ENCODE measurements at regions not wholly inside any gene's neighbourhood (a gene's known extent, or its start where the extent isn't known, plus 50 kb on each side); places are given as distances from the start of the nearest gene placed in this dataset.

DNA sequence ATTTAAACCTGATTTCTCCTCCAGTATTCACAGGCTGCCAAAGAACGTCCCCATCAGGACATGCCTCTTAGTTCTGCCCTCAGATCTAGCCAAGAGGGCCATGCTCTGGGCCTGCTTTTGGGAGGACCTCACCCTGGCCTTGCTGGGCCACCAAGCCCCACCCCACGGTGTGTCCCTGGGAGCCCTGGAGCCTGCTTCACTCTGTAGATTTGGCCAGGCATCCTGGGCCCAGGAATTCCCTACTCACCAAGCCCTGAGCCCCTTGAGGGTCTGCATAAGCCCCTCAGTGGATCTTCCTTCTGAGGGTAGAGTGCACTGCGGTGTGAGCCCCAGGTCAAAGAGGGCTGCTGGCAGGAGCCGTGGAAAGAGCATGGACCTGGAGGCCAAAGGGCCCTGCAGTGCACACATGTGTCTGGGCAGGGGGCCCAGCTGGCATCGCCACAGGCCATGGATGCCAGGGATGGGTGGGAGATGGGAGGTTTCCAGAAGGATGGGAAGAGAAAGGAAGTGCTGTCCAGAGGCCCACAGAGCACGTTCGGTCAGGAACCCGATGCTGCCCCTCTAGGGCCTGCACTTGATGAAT lies 98.0 kb downstream of the DACT2 start:
- FAIRE-seq, result no peak
- TF ChIP-seq TAF1 (IDR thresholded peaks at IDR 0.05; ENCODE audit: low read depth, low read length) (no peak), PAX5 (IDR thresholded peaks at IDR 0.05; ENCODE audit: insufficient read depth, low read length, severe bottlenecking) (no peak), SPI1 (IDR thresholded peaks at IDR 0.05; ENCODE audit: low read depth, low read length) (no peak), POLR2A (IDR thresholded peaks at IDR 0.05; ENCODE audit: low read depth, low read length) (no peak), POU2F2 (IDR thresholded peaks at IDR 0.05; ENCODE audit: low read depth, low read length) (no peak), POLR2AphosphoS5 (IDR thresholded peaks at IDR 0.05; ENCODE audit: low read depth, low read length) (no peak)
- DNase-seq (ENCODE audit: insufficient read length, low spot score), result no peak

DNA sequence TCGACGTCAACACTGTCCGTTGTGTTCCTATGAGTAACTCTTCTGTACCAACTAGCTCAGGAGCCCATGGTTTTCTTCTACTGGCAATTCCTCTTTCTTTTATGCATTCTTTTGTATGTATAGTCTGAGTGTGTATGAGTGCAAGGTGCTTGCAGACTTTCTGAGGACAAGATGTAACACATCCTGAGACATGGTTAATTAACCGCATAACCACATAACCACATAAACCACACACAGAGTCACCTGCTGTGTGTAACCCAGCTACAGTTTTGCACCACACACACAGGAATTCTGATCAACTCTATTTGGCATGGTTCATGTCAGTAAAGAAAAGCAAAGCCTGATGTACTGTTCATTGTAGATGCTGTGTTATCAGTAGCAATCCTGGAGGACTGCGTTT lies 98.6 kb downstream of the DACT2 start:
- peak; percentile 9 for FAIRE-seq
- TF ChIP-seq POLR2AphosphoS5 (IDR thresholded peaks at IDR 0.05; ENCODE audit: low read depth, low read length) (no peak), POLR2A (IDR thresholded peaks at IDR 0.05; ENCODE audit: low read depth, low read length) (no peak), PAX5 (IDR thresholded peaks at IDR 0.05; ENCODE audit: insufficient read depth, low read length, severe bottlenecking) (no peak), SPI1 (IDR thresholded peaks at IDR 0.05; ENCODE audit: low read depth, low read length) (no peak), POU2F2 (IDR thresholded peaks at IDR 0.05; ENCODE audit: low read depth, low read length) (no peak), TAF1 (IDR thresholded peaks at IDR 0.05; ENCODE audit: low read depth, low read length) (no peak)
- no peak for DNase-seq (ENCODE audit: insufficient read length, low spot score)

DNA sequence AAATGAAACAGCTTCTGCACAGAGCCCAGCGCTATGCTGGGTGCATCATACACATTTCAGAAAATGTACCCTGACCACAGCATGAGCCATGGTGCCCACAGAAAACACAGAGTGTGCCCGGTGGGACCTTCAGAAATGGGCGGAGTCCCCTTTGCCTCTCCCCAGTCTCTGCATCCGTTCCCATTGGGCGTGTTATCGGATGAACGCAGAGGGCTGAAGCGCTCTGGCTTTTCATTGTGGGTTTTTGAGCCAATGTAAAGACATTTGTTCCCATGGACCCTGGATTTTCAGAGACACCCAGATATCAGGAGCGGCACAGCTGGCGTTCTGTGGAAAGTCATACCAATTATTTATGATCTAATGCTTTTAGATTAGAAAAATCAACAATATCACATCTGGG lies 99.8 kb downstream of the DACT2 start:
- FAIRE-seq (no peak), DNase-seq (ENCODE audit: insufficient read length, low spot score) (no peak)
- no peak for TF ChIP-seq PAX5 (IDR thresholded peaks at IDR 0.05; ENCODE audit: insufficient read depth, low read length, severe bottlenecking)
- no peak for TF ChIP-seq POLR2A (IDR thresholded peaks at IDR 0.05; ENCODE audit: low read depth, low read length)
- TF ChIP-seq TAF1 (IDR thresholded peaks at IDR 0.05; ENCODE audit: low read depth, low read length), result no peak
- no peak for TF ChIP-seq SPI1 (IDR thresholded peaks at IDR 0.05; ENCODE audit: low read depth, low read length)
- TF ChIP-seq POLR2AphosphoS5 (IDR thresholded peaks at IDR 0.05; ENCODE audit: low read depth, low read length), result no peak
- TF ChIP-seq POU2F2 (IDR thresholded peaks at IDR 0.05; ENCODE audit: low read depth, low read length), result no peak

DNA sequence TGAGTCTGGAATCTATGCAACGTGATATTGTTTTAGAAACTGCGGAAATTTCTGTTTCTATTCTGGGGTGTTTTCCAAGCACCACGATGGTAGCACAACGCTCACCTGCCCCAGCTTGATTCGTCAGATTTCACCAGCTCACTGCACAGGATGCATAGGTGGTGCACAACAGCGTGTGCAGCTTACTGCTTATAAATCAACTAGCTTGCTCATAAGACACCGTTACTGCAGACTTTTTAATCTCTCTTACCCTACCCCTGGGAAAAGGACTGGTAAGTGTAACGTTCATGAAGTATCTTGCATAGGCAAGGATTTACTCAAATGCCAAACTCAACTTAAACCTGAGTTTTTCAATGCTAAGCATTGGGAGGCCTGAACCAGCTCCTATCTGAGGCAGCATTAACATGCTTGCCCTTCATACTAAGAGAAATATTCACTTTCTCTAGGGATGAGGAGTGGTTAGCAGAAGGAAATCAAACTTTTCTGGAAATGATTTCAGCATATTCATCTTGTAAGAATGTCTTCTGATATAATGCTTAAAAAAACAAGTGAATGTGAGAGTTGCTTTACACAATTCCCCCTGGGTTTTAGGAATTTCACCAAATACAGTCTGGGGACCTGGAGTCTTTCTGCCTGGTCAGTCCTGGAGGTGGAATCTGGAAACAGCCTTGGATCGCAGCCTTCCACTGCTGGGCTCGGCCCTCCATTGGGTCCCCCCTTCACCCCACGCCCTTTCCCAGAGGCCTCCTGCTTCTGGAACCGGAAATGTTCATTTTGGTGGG lies 100.6 kb downstream of the DACT2 start:
- no peak for FAIRE-seq
- no peak for DNase-seq (ENCODE audit: insufficient read length, low spot score)
- TF ChIP-seq POU2F2 (IDR thresholded peaks at IDR 0.05; ENCODE audit: low read depth, low read length) (no peak), POLR2AphosphoS5 (IDR thresholded peaks at IDR 0.05; ENCODE audit: low read depth, low read length) (no peak), POLR2A (IDR thresholded peaks at IDR 0.05; ENCODE audit: low read depth, low read length) (no peak), PAX5 (IDR thresholded peaks at IDR 0.05; ENCODE audit: insufficient read depth, low read length, severe bottlenecking) (no peak), TAF1 (IDR thresholded peaks at IDR 0.05; ENCODE audit: low read depth, low read length) (no peak), SPI1 (IDR thresholded peaks at IDR 0.05; ENCODE audit: low read depth, low read length) (no peak)

DNA sequence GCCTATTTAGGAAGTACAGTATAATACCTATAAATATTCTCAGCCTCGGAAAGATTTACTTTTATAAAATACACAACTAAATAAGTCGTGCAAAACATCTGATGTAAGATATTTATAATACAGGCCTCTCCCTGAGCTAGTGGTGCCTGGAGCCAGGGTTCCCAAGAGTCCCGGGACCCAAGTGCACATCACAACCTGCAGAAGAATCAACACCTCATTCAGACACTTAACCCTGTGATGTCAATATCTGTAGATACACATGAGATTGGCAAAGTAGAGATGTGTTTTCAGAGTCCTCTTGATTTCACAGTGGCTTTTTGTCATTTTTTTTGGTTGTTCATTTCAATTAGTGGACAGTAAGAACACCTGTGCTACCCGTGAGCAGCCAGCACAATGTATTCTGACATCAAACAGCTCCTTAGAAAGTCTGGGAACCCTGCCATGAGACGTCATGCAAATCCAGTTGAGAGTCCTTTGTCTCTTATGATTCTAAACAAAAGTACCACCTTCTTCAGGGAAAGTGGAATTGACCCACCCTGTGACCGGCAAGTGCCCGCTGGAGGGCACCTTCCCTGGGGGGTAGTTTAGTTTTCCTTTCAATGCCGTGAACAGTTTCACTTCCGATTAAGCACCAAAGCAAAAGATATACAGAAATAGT lies 101.6 kb downstream of the DACT2 start:
- FAIRE-seq, result no peak
- no peak for DNase-seq (ENCODE audit: insufficient read length, low spot score)
- TF ChIP-seq SPI1 (IDR thresholded peaks at IDR 0.05; ENCODE audit: low read depth, low read length), result no peak
- no peak for TF ChIP-seq POLR2A (IDR thresholded peaks at IDR 0.05; ENCODE audit: low read depth, low read length)
- TF ChIP-seq POU2F2 (IDR thresholded peaks at IDR 0.05; ENCODE audit: low read depth, low read length), result no peak
- no peak for TF ChIP-seq POLR2AphosphoS5 (IDR thresholded peaks at IDR 0.05; ENCODE audit: low read depth, low read length)
- no peak for TF ChIP-seq TAF1 (IDR thresholded peaks at IDR 0.05; ENCODE audit: low read depth, low read length)
- no peak for TF ChIP-seq PAX5 (IDR thresholded peaks at IDR 0.05; ENCODE audit: insufficient read depth, low read length, severe bottlenecking)

DNA sequence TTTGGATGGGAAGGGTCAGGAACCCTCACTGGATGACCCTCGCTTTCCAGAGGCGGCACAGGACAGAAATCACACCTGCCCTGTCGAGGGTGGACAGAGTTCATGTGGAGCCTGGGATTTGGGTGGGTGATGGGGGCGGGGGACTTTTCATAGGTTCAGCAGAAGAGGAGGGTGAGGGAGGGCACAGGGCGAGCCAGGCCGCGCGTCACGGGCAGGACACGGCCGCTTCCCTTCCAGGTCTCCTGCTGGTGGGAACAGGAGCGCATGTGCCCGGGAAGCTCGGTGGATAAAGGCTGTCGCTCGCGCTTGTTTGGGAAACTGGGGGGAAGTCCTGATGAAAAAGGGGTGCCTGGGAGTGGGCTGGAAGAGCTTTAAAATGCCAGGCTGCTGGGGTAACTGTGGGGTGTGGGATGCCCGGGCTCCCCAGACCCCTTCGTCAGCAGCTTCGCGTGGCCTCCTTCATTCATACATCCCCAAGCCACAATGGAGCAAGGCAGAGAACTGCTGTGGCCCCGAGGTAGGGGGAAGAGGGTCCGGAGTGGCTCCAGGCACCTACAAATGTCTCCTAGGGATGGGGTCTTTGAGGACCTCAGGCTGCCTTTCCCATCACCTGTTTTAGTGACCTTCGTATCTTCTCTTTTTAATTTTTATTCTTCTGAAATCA lies 102.2 kb downstream of the DACT2 start:
- no peak for FAIRE-seq
- no peak for TF ChIP-seq TAF1 (IDR thresholded peaks at IDR 0.05; ENCODE audit: low read depth, low read length)
- no peak for TF ChIP-seq POLR2AphosphoS5 (IDR thresholded peaks at IDR 0.05; ENCODE audit: low read depth, low read length)
- no peak for TF ChIP-seq SPI1 (IDR thresholded peaks at IDR 0.05; ENCODE audit: low read depth, low read length)
- no peak for TF ChIP-seq POLR2A (IDR thresholded peaks at IDR 0.05; ENCODE audit: low read depth, low read length)
- TF ChIP-seq POU2F2 (IDR thresholded peaks at IDR 0.05; ENCODE audit: low read depth, low read length), result no peak
- no peak for TF ChIP-seq PAX5 (IDR thresholded peaks at IDR 0.05; ENCODE audit: insufficient read depth, low read length, severe bottlenecking)
- DNase-seq (ENCODE audit: insufficient read length, low spot score), result no peak

DNA sequence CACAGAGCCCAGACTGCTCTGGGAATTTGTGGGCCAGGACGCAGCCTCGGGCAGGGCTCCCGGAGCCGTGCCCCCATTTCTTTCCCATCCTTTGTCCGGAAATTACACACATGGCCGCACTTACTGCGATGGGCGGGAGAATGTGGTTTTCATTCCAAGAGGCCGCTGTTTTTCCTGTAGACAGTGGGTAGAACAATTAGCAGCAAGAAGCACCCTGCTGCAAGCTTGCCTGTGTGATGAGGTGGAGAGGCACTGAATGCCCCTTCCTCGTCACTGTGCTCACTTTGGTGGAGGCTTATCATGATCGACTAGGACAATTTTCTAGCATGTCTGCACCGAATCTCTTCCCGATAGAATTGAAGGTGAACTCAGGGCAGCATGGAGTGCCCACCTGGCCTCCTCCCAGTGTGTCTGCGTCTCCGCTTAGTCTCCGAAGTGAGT lies 102.8 kb downstream of the DACT2 start:
- FAIRE-seq, result no peak
- TF ChIP-seq POLR2A (IDR thresholded peaks at IDR 0.05; ENCODE audit: low read depth, low read length) (no peak), POU2F2 (IDR thresholded peaks at IDR 0.05; ENCODE audit: low read depth, low read length) (no peak), SPI1 (IDR thresholded peaks at IDR 0.05; ENCODE audit: low read depth, low read length) (no peak), POLR2AphosphoS5 (IDR thresholded peaks at IDR 0.05; ENCODE audit: low read depth, low read length) (no peak), TAF1 (IDR thresholded peaks at IDR 0.05; ENCODE audit: low read depth, low read length) (no peak), PAX5 (IDR thresholded peaks at IDR 0.05; ENCODE audit: insufficient read depth, low read length, severe bottlenecking) (no peak)
- no peak for DNase-seq (ENCODE audit: insufficient read length, low spot score)

DNA sequence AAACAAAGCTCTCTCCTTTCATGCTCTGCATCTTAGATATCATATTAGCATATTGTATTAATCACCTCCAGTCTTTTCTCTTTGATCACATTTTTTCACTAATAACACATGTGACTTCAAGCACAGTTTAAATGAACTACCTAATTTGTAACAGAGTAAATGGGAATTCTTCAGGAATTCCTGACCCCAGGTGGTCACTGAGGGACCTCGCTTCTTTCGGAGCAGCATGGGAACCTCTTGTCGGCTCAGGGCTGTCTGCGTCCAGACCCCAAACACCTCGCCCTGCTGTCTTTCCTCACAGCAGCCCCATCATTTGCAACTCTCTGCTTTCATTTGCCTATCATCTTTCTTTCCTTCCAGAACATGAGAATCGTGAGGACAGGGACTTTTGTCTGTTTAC lies 103.5 kb downstream of the DACT2 start:
- TF ChIP-seq SPI1 (IDR thresholded peaks at IDR 0.05; ENCODE audit: low read depth, low read length) (no peak), POLR2AphosphoS5 (IDR thresholded peaks at IDR 0.05; ENCODE audit: low read depth, low read length) (no peak), TAF1 (IDR thresholded peaks at IDR 0.05; ENCODE audit: low read depth, low read length) (no peak)
- FAIRE-seq (no peak), DNase-seq (ENCODE audit: insufficient read length, low spot score) (no peak)
